ENCODE measurements at regions not wholly inside any gene's neighbourhood (a gene's known extent, or its start where the extent isn't known, plus 50 kb on each side); places are given as distances from the start of the nearest gene placed in this dataset.
"Not testable (repeated sequence)": the region's sequence is repeated elsewhere in the genome, so short reads cannot be mapped to it uniquely, and the experiment has no call there.

GRCh38 chr1:214095896-214096295 lies 108.1 kb downstream of the PROX1 start:
- not testable (repeated sequence) for DNase-seq

GRCh38 chr1:214101246-214101645 lies 113.5 kb downstream of the PROX1 start:
- DNase-seq, result no peak

- no peak for DNase-seq
Observed at GRCh38 chr1:214101828-214102227, 114.1 kb downstream of the PROX1 start.

GRCh38 chr1:214102907-214103306 lies 115.1 kb downstream of the PROX1 start:
- DNase-seq, result no peak

GRCh38 chr1:214103778-214104177 lies 116.0 kb downstream of the PROX1 start:
- no peak for DNase-seq

- no peak for DNase-seq
Observed at GRCh38 chr1:214106375-214106774, 118.6 kb downstream of the PROX1 start.

- no peak for DNase-seq
Observed at GRCh38 chr1:214107322-214108096, 119.7 kb downstream of the PROX1 start.

GRCh38 chr1:214108097-214108446 lies 120.3 kb downstream of the PROX1 start:
- DNase-seq, result no peak

- no peak for DNase-seq
Observed at GRCh38 chr1:214111796-214112195, 124.0 kb downstream of the PROX1 start.

GRCh38 chr1:214116258-214116657 lies 128.5 kb downstream of the PROX1 start:
- DNase-seq, result no peak

- DNase-seq, result no peak
Observed at GRCh38 chr1:214117780-214118179, 130.0 kb downstream of the PROX1 start.

GRCh38 chr1:214120191-214120590 lies 132.4 kb downstream of the PROX1 start:
- DNase-seq, result no peak

GRCh38 chr1:214120951-214121350 lies 133.2 kb downstream of the PROX1 start:
- no peak for DNase-seq

- no peak for DNase-seq
Observed at GRCh38 chr1:214122110-214122509, 134.3 kb downstream of the PROX1 start.

- peak; percentile 37 for DNase-seq
Observed at GRCh38 chr1:214123061-214123784, 135.4 kb downstream of the PROX1 start.

GRCh38 chr1:214124281-214124805 lies 136.6 kb downstream of the PROX1 start:
- DNase-seq, result no peak

GRCh38 chr1:214124915-214125314 lies 137.1 kb downstream of the PROX1 start:
- DNase-seq, result no peak

- no peak for DNase-seq
Observed at GRCh38 chr1:214125819-214126218, 138.0 kb downstream of the PROX1 start.

GRCh38 chr1:214126697-214127146 lies 138.9 kb downstream of the PROX1 start:
- DNase-seq, result no peak

GRCh38 chr1:214127705-214128104 lies 139.9 kb downstream of the PROX1 start:
- no peak for DNase-seq

- DNase-seq, result no peak
Observed at GRCh38 chr1:214135886-214136285, 145.1 kb upstream of the SMYD2 start.

GRCh38 chr1:214136324-214136919 lies 144.5 kb upstream of the SMYD2 start:
- DNase-seq, result no peak

- no peak for DNase-seq
Observed at GRCh38 chr1:214141486-214141885, 139.5 kb upstream of the SMYD2 start.

All from CD4-positive, alpha-beta T cell treated with Interleukin-6 for 4 hours (primary cell).